ENCODE measurements at regions not wholly inside any gene's neighbourhood (a gene's known extent, or its start where the extent isn't known, plus 50 kb on each side); places are given as distances from the start of the nearest gene placed in this dataset.

DNA sequence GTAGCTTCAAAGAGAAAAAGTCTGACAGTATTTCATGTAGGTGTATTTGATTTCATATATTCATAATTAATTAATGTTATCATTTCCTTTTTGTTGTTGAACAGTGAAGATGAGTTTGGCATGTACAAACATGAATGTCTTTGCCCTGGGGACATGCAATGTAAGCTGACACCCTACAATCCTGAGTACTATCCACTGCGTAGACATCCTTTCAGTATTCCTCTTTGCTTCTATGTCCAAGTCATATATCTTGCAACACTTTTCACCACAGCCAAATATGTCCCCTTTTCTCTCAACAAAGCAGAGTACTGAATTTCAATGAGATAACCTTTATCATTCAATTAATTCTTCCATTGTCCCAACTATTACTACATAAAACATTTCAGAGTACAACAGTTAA, 93.6 kb downstream of the GPR37 start:
- Histone ChIP-seq H3K4me3 (ENCODE audit: low read depth, low read length) (no peak overlapping the region), H3K4me1 (no peaks in the 10 kb centered on the region), H3K9me3 (no peaks in the 10 kb centered on the region), H3K27me3 (no peaks in the 10 kb centered on the region), H3K36me3 (no peaks in the 10 kb centered on the region)
- DNase-seq = no peak
- no peak for TF ChIP-seq CTCF (IDR thresholded peaks at IDR 0.05; ENCODE audit: low read depth, low read length)

- no peak for DNase-seq
- peaks cover 12% of the 10 kb centered on the region for H3K27me3 ChIP-seq
- no peaks in the 10 kb centered on the region for H3K36me3 ChIP-seq
- H3K4me1 ChIP-seq = no peaks in the 10 kb centered on the region
- no peaks in the 10 kb centered on the region for H3K9me3 ChIP-seq
- no peak for TF ChIP-seq CTCF (IDR thresholded peaks at IDR 0.05; ENCODE audit: low read depth, low read length)
- no peak overlapping the region for H3K4me3 ChIP-seq (ENCODE audit: low read depth, low read length)
Measured at GRCh38 chr7:124667312-124668153, 98.1 kb downstream of the GPR37 start.

DNA sequence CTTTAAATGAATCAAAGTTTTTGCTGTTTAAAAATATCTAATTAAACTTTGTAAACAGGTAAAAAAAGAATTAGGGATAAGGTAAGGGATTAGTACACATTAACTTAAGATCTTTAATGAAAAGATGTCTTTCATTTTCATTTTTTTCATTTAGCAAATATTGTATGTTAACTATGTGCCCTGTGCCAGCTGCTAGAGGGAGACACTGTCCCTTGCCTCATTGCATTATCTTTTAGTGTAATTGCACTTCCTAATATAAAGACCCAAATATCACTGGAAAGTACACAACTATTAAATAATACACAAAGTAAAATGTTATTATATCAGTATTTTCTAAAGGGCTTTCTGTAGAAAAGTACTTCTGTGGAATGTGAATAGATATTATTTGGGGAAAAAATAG, 102.7 kb downstream of the GPR37 start:
- Histone ChIP-seq H3K27me3 (peaks cover 15% of the 10 kb centered on the region), H3K4me3 (ENCODE audit: low read depth, low read length) (no peak overlapping the region), H3K36me3 (no peaks in the 10 kb centered on the region), H3K9me3 (no peaks in the 10 kb centered on the region), H3K4me1 (no peaks in the 10 kb centered on the region)
- no peak for TF ChIP-seq CTCF (IDR thresholded peaks at IDR 0.05; ENCODE audit: low read depth, low read length)
- no peak for DNase-seq

GRCh38 chr7:124662372-124662771, 103.2 kb downstream of the GPR37 start:
- no peak for DNase-seq
- H3K27me3 ChIP-seq = peaks cover 15% of the 10 kb centered on the region
- no peak for TF ChIP-seq CTCF (IDR thresholded peaks at IDR 0.05; ENCODE audit: low read depth, low read length)

DNA sequence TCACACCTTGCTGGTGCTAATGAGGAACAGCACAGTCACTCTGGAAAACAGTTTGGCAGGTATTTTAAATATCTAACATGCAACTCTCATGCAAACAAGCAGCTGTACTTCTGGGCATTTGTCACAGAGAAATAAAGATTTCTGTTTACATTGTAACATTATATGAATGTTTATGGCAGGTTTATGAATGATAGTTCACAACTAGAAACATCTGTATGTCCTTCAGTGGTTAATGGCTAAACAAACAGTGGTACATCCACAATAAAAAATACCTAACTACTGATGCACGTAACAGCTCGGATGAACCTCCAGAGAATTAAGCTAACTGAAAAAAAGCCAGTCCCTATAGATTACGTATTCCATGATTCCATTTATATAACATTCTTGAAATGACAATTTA, 109.6 kb downstream of the GPR37 start:
- Histone ChIP-seq H3K27me3 (peaks cover 3% of the 10 kb centered on the region; the same call in 1 of the 2 replicates), H3K4me3 (ENCODE audit: low read depth, low read length) (no peak overlapping the region), H3K36me3 (no peaks in the 10 kb centered on the region), H3K9me3 (no peaks in the 10 kb centered on the region), H3K4me1 (no peaks in the 10 kb centered on the region)
- no peak for TF ChIP-seq CTCF (IDR thresholded peaks at IDR 0.05; ENCODE audit: low read depth, low read length)
- no peak for DNase-seq

More at GRCh38 chr7:124662372-124662771, 103.2 kb downstream of the GPR37 start:
- H3K9me3 ChIP-seq = no peaks in the 10 kb centered on the region
- no peaks in the 10 kb centered on the region for H3K36me3 ChIP-seq
- H3K4me1 ChIP-seq = no peaks in the 10 kb centered on the region
- H3K4me3 ChIP-seq (ENCODE audit: low read depth, low read length) = no peak overlapping the region

DNA sequence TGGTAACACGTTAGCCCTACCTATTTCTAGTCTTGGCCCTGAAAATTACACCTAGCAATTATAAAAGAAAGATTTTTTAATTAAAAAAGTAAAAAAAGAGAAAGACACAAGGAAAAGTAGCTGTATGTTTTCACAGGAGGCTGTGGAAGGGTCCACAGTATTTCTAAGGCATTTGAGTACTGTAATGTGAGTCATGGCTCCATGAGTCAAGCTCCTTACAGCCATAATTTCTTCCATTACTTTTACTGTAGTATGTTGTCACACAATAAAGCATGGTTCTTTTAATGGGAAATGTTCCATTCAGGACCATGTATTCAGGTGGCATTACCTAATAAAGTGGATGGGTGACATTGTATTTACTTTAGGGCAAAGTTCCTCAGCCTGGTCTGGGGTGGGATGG, 113.4 kb downstream of the GPR37 start:
- DNase-seq = no peak
- H3K27me3 ChIP-seq = no peaks in the 10 kb centered on the region
- H3K9me3 ChIP-seq = no peaks in the 10 kb centered on the region
- H3K36me3 ChIP-seq = no peaks in the 10 kb centered on the region
- no peak overlapping the region for H3K4me3 ChIP-seq (ENCODE audit: low read depth, low read length)
- H3K4me1 ChIP-seq = no peaks in the 10 kb centered on the region
- no peak for TF ChIP-seq CTCF (IDR thresholded peaks at IDR 0.05; ENCODE audit: low read depth, low read length)
